ENCODE measurements at regions not wholly inside any gene's neighbourhood (a gene's known extent, or its start where the extent isn't known, plus 50 kb on each side); places are given as distances from the start of the nearest gene placed in this dataset.
A peak's percentile ranks its signal among the peaks of the same experiment; 100 is the strongest.

GRCh38 chr1:173420330-173420806, 56.8 kb upstream of the PRDX6 start:
- no CpG with 5 or more reads among the region's 7 CpGs for WGBS, 2 experiments (ENCODE audit: extremely low coverage in 2 of 2, insufficient read length in 1 of 2)
- H3K4me1 ChIP-seq (ENCODE audit: control insufficient read depth, insufficient read depth, low read length), result peaks cover 3% of the 10 kb centered on the region; the same call in 1 of the 2 replicates
- no TSS peak for BruUV-seq (replicated peaks)
- H4K91ac ChIP-seq (ENCODE audit: insufficient read depth, low read depth, low read length), result peak overlapping the region; percentile 95
- H3K4me2 ChIP-seq (ENCODE audit: low read depth, low read length), result peak overlapping the region; percentile 71
- dilution Hi-C loops (cut with HindIII; ENCODE audit: low sequenced_read_pairs, unreplicated experiment) (no loop called here), intact Hi-C loops (cut with micrococcal nuclease) (loop anchor here (1.0 to 5.0 kb wide), 4 partner anchors 165 to 1322 kb away; partner anchors contain the start of genes CENPL and DARS2), in situ Hi-C loops (cut with MboI; ENCODE audit: low sequenced_read_pairs) (no loop called here)
- peak; percentile 83 for DNase-seq
- peak overlapping the region; percentile 86 for H3K18ac ChIP-seq (ENCODE audit: low read depth, low read length)
- peak; percentile 98 for ATAC-seq (ENCODE audit: low read depth)
- H2AK5ac ChIP-seq (ENCODE audit: low read depth, low read length), result peak overlapping the region; percentile 90
- H4K8ac ChIP-seq (ENCODE audit: low read depth in 2 of 2, low read length in 2 of 2), result peak overlapping the region; percentile 72 to 90
- H3K9me3 ChIP-seq (ENCODE audit: control insufficient read depth, insufficient read depth, low read length), result no peaks in the 10 kb centered on the region
- no peak overlapping the region for H3K23ac ChIP-seq (ENCODE audit: low read depth, low read length)
- peaks cover 3% of the 10 kb centered on the region; the same call in 1 of the 2 replicates for H3K9me1 ChIP-seq (ENCODE audit: insufficient read depth, low read length)
- H3K27me3 ChIP-seq (ENCODE audit: control insufficient read depth, insufficient read depth, low read length), result no peaks in the 10 kb centered on the region
- H4K20me1 ChIP-seq (ENCODE audit: insufficient read depth, low read length), result no peaks in the 10 kb centered on the region
- H3K56ac ChIP-seq (ENCODE audit: extremely low read depth, insufficient read depth, low read length), result peak overlapping the region; percentile 20; the same call in 1 of the 2 replicates
- peak; percentile 85 for TF ChIP-seq RAD21 (IDR thresholded peaks at IDR 0.05; ENCODE audit: low read length)
- TF ChIP-seq SMC3 (IDR thresholded peaks at IDR 0.05; ENCODE audit: low read depth, low read length), result peak; percentile 84
- TF ChIP-seq CTCF (conservative IDR thresholded peaks at IDR 0.05; ENCODE audit: low read depth, low read length), result peak; percentile 85
- TF ChIP-seq RFX5 (IDR thresholded peaks at IDR 0.05; ENCODE audit: low read depth, low read length), result no peak
- peak overlapping the region; percentile 84 for H3K14ac ChIP-seq (replicated peaks; ENCODE audit: low read depth, low read length)
- H2BK120ac ChIP-seq (ENCODE audit: low read depth, low read length), result peak overlapping the region; percentile 87
- H2AK9ac ChIP-seq (replicated peaks; ENCODE audit: low read depth, low read length, poor library complexity), result peak overlapping the region; percentile 21
- H3K9ac ChIP-seq (ENCODE audit: low read depth, low read length), result peak overlapping the region; percentile 75
- CTCF ChIA-PET, result interaction anchor here (0.6 to 1.1 kb wide), 6 partner anchors 9 to 676 kb away, joined by 3 to 5 read pairs (median 3); no protein-coding TSS in a partner anchor
- peak overlapping the region; percentile 40; the same call in 1 of the 2 replicates for H3K27ac ChIP-seq (ENCODE audit: insufficient read depth, low read length)
- peak overlapping the region; percentile 82 for H3K4ac ChIP-seq (ENCODE audit: low read depth, low read length)
- H3K4me3 ChIP-seq (ENCODE audit: insufficient read depth, low read depth, low read length), result no peak overlapping the region
- POLR2A ChIA-PET (ENCODE audit: unreplicated experiment), result interaction anchor here (0.8 kb wide), 1 partner anchor 215 kb away, joined by 3 read pairs; no protein-coding TSS in a partner anchor
- peak overlapping the region; percentile 89 for H2AFZ ChIP-seq (replicated peaks; ENCODE audit: low read length, poor library complexity)
- H3K36me3 ChIP-seq (ENCODE audit: control insufficient read depth, insufficient read depth, low read length), result peaks cover 4% of the 10 kb centered on the region; the same call in 1 of the 2 replicates
- peak overlapping the region; percentile 64; the same call in 1 of the 3 replicates for H2BK15ac ChIP-seq (ENCODE audit: low read depth, low read length)
- peak overlapping the region; percentile 77 for H2BK20ac ChIP-seq (ENCODE audit: low read depth, low read length)
- no peak overlapping the region for H2BK5ac ChIP-seq (ENCODE audit: low read depth, low read length, poor library complexity, severe bottlenecking)
- peak overlapping the region; percentile 83 for H4K5ac ChIP-seq (ENCODE audit: low read depth, low read length)
- no peaks in the 10 kb centered on the region; a peak in 1 of 4 replicates for H3K79me1 ChIP-seq (ENCODE audit: low read depth in 1 of 2, low read length in 2 of 2)

All from IMR-90 (cell line).